Globus pallidus (tissue), 1 donor: ENCODE measurements at regions not wholly inside any gene's neighbourhood (a gene's known extent, or its start where the extent isn't known, plus 50 kb on each side); places are given as distances from the start of the nearest gene placed in this dataset.
"Not testable (repeated sequence)": the region's sequence is repeated elsewhere in the genome, so short reads cannot be mapped to it uniquely, and the experiment has no call there.

Source experiments
- DNase-seq: peaks from one replicate; pipeline ENCODE4 v3.0.0-alpha.2; 2015; ENCODE audit warnings: low spot score

- DNase-seq, result no peak
Measured at GRCh38 chr5:57429513-57430120, 53.0 kb downstream of the ACTBL2 start.

- DNase-seq, result not testable (repeated sequence)
Measured at GRCh38 chr5:57429021-57429420, 53.6 kb downstream of the ACTBL2 start.

GRCh38 chr5:57422993-57423392 is 59.6 kb downstream of the ACTBL2 start:
- DNase-seq, result no peak

- DNase-seq, result no peak
Measured at GRCh38 chr5:57422341-57422740, 60.3 kb downstream of the ACTBL2 start.

GRCh38 chr5:57420801-57421200 is 61.8 kb downstream of the ACTBL2 start:
- DNase-seq, result no peak

GRCh38 chr5:57417971-57418370 is 64.6 kb downstream of the ACTBL2 start:
- no peak for DNase-seq

GRCh38 chr5:57417320-57417719 is 65.3 kb downstream of the ACTBL2 start:
- DNase-seq, result no peak

- DNase-seq, result no peak
Measured at GRCh38 chr5:57416278-57416994, 66.2 kb downstream of the ACTBL2 start.

GRCh38 chr5:57414857-57415256 is 67.8 kb downstream of the ACTBL2 start:
- no peak for DNase-seq

- DNase-seq, result no peak
Measured at GRCh38 chr5:57414191-57414590, 68.4 kb downstream of the ACTBL2 start.

- DNase-seq, result no peak
Measured at GRCh38 chr5:57413145-57413544, 69.5 kb downstream of the ACTBL2 start.

- DNase-seq, result no peak
Measured at GRCh38 chr5:57412680-57413079, 69.9 kb downstream of the ACTBL2 start.

GRCh38 chr5:57411982-57412381 is 70.6 kb downstream of the ACTBL2 start:
- no peak for DNase-seq

- no peak for DNase-seq
Measured at GRCh38 chr5:57410374-57411320, 72.0 kb downstream of the ACTBL2 start.

GRCh38 chr5:57408714-57409113 is 73.9 kb downstream of the ACTBL2 start:
- peak; percentile 3 for DNase-seq

GRCh38 chr5:57408285-57408684 is 74.3 kb downstream of the ACTBL2 start:
- no peak for DNase-seq

- DNase-seq, result no peak
Measured at GRCh38 chr5:57407391-57407790, 75.2 kb downstream of the ACTBL2 start.

- no peak for DNase-seq
Measured at GRCh38 chr5:57406641-57407040, 76.0 kb downstream of the ACTBL2 start.

GRCh38 chr5:57405984-57406383 is 76.6 kb downstream of the ACTBL2 start:
- no peak for DNase-seq

- DNase-seq, result no peak
Measured at GRCh38 chr5:57402761-57403160, 79.8 kb downstream of the ACTBL2 start.

- DNase-seq, result no peak
Measured at GRCh38 chr5:57402348-57402747, 80.3 kb downstream of the ACTBL2 start.

GRCh38 chr5:57398413-57399093 is 84.1 kb downstream of the ACTBL2 start:
- no peak for DNase-seq
